Fibroblast of lung (primary cell): ENCODE measurements at regions not wholly inside any gene's neighbourhood (a gene's known extent, or its start where the extent isn't known, plus 50 kb on each side); places are given as distances from the start of the nearest gene placed in this dataset.

Source experiments
- DNase-seq, 2 donors: peaks; one replicate each; pipeline versions ENCODE4 v3.0.0 to v3.0.0-alpha.2; 2010; ENCODE audit warnings: low read depth in 2 of 2
- H2AFZ ChIP-seq: 2 replicates; pipeline ENCODE4 v1.5.1; 2012; ENCODE audit warnings: low read length, control low read depth, inconsistent platforms
- H3K27ac ChIP-seq: 2 replicates; pipeline ENCODE4 v1.5.1; 2011; ENCODE audit warnings: low read length, control low read depth; ENCODE audit not compliant: insufficient read depth
- H3K27me3 ChIP-seq: 2 replicates; pipeline ENCODE4 v1.5.1; 2011; ENCODE audit warnings: mild to moderate bottlenecking, low read length; ENCODE audit not compliant: control insufficient read depth, insufficient read depth
- H3K36me3 ChIP-seq: 2 replicates; pipeline ENCODE4 v1.5.1; 2011; ENCODE audit warnings: low read length; ENCODE audit not compliant: control insufficient read depth, insufficient read depth
- H3K4me1 ChIP-seq: 2 replicates; pipeline ENCODE4 v1.5.1; 2011; ENCODE audit warnings: low read length; ENCODE audit not compliant: control insufficient read depth, insufficient read depth; ENCODE audit errors: extremely low read depth
- H3K4me2 ChIP-seq: 2 replicates; pipeline ENCODE4 v1.5.1; 2011; ENCODE audit warnings: low read length, control low read depth; ENCODE audit not compliant: insufficient read depth; ENCODE audit errors: extremely low read depth
- H3K4me3 ChIP-seq, 4 experiments: fragments of 200-600 bp in 1 of 4; sonication (generic) in 1 of 4; replicated peaks in 1 of 4; 2 replicates each; pipeline ENCODE4 v1.5.1; 2011 to 2016; ENCODE audit warnings: low read length in 4 of 4, low read depth in 3 of 4, mild to moderate bottlenecking in 3 of 4, control low read depth in 2 of 4, inconsistent platforms in 1 of 4, mixed read lengths in 1 of 4; ENCODE audit not compliant: insufficient read depth in 1 of 4; ENCODE audit errors: control extremely low read depth in 1 of 4
- H3K79me2 ChIP-seq: 2 replicates; pipeline ENCODE4 v1.5.1; 2012; ENCODE audit warnings: mild to moderate bottlenecking, low read length, inconsistent platforms; ENCODE audit not compliant: control insufficient read depth, insufficient read depth
- H3K9ac ChIP-seq: 2 replicates; pipeline ENCODE4 v1.5.1; 2011; ENCODE audit warnings: mild to moderate bottlenecking, low read length, control low read depth; ENCODE audit not compliant: insufficient read depth
- H3K9me3 ChIP-seq: 2 replicates; pipeline ENCODE4 v1.5.1; 2012; ENCODE audit warnings: low read depth, low read length; ENCODE audit not compliant: control insufficient read depth, insufficient read depth
- H4K20me1 ChIP-seq: 2 replicates; pipeline ENCODE4 v1.5.1; 2011; ENCODE audit warnings: low read length; ENCODE audit not compliant: control insufficient read depth, insufficient read depth; ENCODE audit errors: extremely low read depth
- CTCF ChIP-seq, 2 donors: IDR thresholded peaks in 1 of 2; conservative IDR thresholded peaks in 1 of 2; 1 replicate in 1 of 2; 2 replicates in 1 of 2; pipeline ENCODE4 v1.5.1; 2011 to 2012; ENCODE audit warnings: low read length in 2 of 2, control low read depth in 1 of 2, inconsistent platforms in 1 of 2, low read depth in 1 of 2, mild to moderate bottlenecking in 1 of 2
- EZH2 ChIP-seq: IDR thresholded peaks from 2 replicates; pipeline ENCODE4 v1.5.1; 2012; ENCODE audit warnings: low read length, control low read depth, mild to moderate bottlenecking; ENCODE audit errors: missing control alignments

GRCh38 chr15:26075770-26076169 is 212.6 kb upstream of the ATP10A start:
- Histone ChIP-seq H3K9me3 (no peaks in the 10 kb centered on the region), H3K9ac (no peak overlapping the region), H3K27ac (no peak overlapping the region), H2AFZ (no peak overlapping the region), H3K79me2 (no peaks in the 10 kb centered on the region), H4K20me1 (no peaks in the 10 kb centered on the region), H3K4me3 (no peak overlapping the region), H3K36me3 (no peaks in the 10 kb centered on the region), H3K4me1 (no peaks in the 10 kb centered on the region), H3K27me3 (no peaks in the 10 kb centered on the region), H3K4me2 (no peak overlapping the region)
- no peak for DNase-seq
- TF ChIP-seq EZH2 (no peak), CTCF (conservative IDR thresholded peaks at IDR 0.05 in 1 of 2, IDR thresholded peaks at IDR 0.05 in 1 of 2; ENCODE audit: low read depth in 1 of 2, low read length in 2 of 2) (no peak)

- no peaks in the 10 kb centered on the region for H3K4me1 ChIP-seq
- no peaks in the 10 kb centered on the region for H4K20me1 ChIP-seq
- no peak overlapping the region for H3K9ac ChIP-seq
- no peaks in the 10 kb centered on the region for H3K36me3 ChIP-seq
- no peak overlapping the region for H3K27ac ChIP-seq
- H3K79me2 ChIP-seq, result no peaks in the 10 kb centered on the region
- H3K9me3 ChIP-seq, result no peaks in the 10 kb centered on the region
- H3K27me3 ChIP-seq, result no peaks in the 10 kb centered on the region
- H3K4me3 ChIP-seq, result no peak overlapping the region
- TF ChIP-seq CTCF (conservative IDR thresholded peaks at IDR 0.05 in 1 of 2, IDR thresholded peaks at IDR 0.05 in 1 of 2; ENCODE audit: low read depth in 1 of 2, low read length in 2 of 2) (no peak), EZH2 (no peak)
- no peak for DNase-seq
- no peak overlapping the region for H3K4me2 ChIP-seq
- H2AFZ ChIP-seq, result no peak overlapping the region
Observed at GRCh38 chr15:26073430-26074333, 210.6 kb upstream of the ATP10A start.

- Histone ChIP-seq H3K4me3 (no peak overlapping the region), H3K27me3 (no peaks in the 10 kb centered on the region), H3K4me2 (no peak overlapping the region), H3K4me1 (no peaks in the 10 kb centered on the region), H3K27ac (no peak overlapping the region), H3K9me3 (no peaks in the 10 kb centered on the region), H4K20me1 (no peaks in the 10 kb centered on the region), H3K9ac (no peak overlapping the region), H3K36me3 (no peaks in the 10 kb centered on the region), H3K79me2 (no peaks in the 10 kb centered on the region), H2AFZ (no peak overlapping the region)
- TF ChIP-seq EZH2, result no peak
- TF ChIP-seq CTCF (conservative IDR thresholded peaks at IDR 0.05 in 1 of 2, IDR thresholded peaks at IDR 0.05 in 1 of 2; ENCODE audit: low read depth in 1 of 2, low read length in 2 of 2), result no peak
- no peak for DNase-seq
Observed at GRCh38 chr15:26070095-26070532, 207.0 kb upstream of the ATP10A start.
